AG04450 (cell line): ENCODE measurements at regions not wholly inside any gene's neighbourhood (a gene's known extent, or its start where the extent isn't known, plus 50 kb on each side); places are given as distances from the start of the nearest gene placed in this dataset.

ENCODE experiments used
- CTCF ChIA-PET: fragments of 300-600, 350-600 bp; formaldehyde crosslinking; extraction: SDS; loops from one replicate; lab custom pipeline; 2022; ENCODE audit warnings: antibody characterized with exemption, inconsistent platforms; lab: Charles Lee
- POLR2A ChIA-PET: fragments of 350-600 bp; formaldehyde crosslinking; extraction: SDS; loops from one replicate; lab custom pipeline; 2021; ENCODE audit warnings: antibody characterized with exemption, inconsistent platforms; lab: Yijun Ruan, JAX
- DNase-seq: peaks from one replicate; pipeline ENCODE4 v3.0.0-alpha.2; 2011; ENCODE audit warnings: low read depth, low spot score
- H3K27ac ChIP-seq: one replicate; pipeline ENCODE4 v1.5.1; 2012; ENCODE audit warnings: low read depth, low read length, control low read depth
- H3K27me3 ChIP-seq: one replicate; pipeline ENCODE4 v1.6.0; 2012; ENCODE audit warnings: low read length; ENCODE audit not compliant: control insufficient read depth, insufficient read depth
- H3K4me3 ChIP-seq: 2 replicates; pipeline ENCODE4 v1.5.1; 2011; ENCODE audit warnings: mild to moderate bottlenecking, low read depth, low read length, control low read depth
- H3K9me3 ChIP-seq: 2 replicates; pipeline ENCODE4 v1.5.1; 2012; ENCODE audit warnings: low read length; ENCODE audit not compliant: control insufficient read depth, insufficient read depth
- TF ChIP-seq, protein P1 (sequence below): IDR thresholded peaks from 2 replicates; pipeline ENCODE4 v1.5.1; 2011; ENCODE audit warnings: low read depth, low read length, control low read depth, inconsistent platforms

DNA sequence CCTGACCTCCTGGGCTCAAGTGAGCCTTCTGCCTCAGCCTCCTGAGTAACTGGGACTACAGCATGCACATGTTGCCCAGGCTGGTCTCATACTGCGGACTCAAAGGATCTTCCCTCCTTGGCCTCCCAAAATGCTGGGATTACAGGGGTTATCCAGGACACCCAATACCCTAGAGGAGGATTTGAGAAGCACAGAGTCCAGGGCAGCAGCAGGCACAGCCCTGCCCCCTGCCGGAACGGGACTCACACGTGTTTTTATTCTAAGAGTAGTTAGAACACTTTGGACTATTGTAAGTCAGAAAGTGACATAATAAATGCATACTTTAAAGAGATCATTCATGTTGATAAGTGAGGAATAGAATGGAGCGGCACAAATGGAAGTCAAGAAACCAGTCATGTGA is 80.2 kb downstream of the C6orf118 start:
- POLR2A ChIA-PET, result no interaction called here
- Histone ChIP-seq H3K27ac (no peak overlapping the region), H3K4me3 (no peak overlapping the region), H3K9me3 (peaks cover 52% of the 10 kb centered on the region), H3K27me3 (no peaks in the 10 kb centered on the region)
- CTCF ChIA-PET, result no interaction called here
- DNase-seq, result no peak
- TF ChIP-seq, protein P1, sequence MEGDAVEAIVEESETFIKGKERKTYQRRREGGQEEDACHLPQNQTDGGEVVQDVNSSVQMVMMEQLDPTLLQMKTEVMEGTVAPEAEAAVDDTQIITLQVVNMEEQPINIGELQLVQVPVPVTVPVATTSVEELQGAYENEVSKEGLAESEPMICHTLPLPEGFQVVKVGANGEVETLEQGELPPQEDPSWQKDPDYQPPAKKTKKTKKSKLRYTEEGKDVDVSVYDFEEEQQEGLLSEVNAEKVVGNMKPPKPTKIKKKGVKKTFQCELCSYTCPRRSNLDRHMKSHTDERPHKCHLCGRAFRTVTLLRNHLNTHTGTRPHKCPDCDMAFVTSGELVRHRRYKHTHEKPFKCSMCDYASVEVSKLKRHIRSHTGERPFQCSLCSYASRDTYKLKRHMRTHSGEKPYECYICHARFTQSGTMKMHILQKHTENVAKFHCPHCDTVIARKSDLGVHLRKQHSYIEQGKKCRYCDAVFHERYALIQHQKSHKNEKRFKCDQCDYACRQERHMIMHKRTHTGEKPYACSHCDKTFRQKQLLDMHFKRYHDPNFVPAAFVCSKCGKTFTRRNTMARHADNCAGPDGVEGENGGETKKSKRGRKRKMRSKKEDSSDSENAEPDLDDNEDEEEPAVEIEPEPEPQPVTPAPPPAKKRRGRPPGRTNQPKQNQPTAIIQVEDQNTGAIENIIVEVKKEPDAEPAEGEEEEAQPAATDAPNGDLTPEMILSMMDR, result no peak

DNA sequence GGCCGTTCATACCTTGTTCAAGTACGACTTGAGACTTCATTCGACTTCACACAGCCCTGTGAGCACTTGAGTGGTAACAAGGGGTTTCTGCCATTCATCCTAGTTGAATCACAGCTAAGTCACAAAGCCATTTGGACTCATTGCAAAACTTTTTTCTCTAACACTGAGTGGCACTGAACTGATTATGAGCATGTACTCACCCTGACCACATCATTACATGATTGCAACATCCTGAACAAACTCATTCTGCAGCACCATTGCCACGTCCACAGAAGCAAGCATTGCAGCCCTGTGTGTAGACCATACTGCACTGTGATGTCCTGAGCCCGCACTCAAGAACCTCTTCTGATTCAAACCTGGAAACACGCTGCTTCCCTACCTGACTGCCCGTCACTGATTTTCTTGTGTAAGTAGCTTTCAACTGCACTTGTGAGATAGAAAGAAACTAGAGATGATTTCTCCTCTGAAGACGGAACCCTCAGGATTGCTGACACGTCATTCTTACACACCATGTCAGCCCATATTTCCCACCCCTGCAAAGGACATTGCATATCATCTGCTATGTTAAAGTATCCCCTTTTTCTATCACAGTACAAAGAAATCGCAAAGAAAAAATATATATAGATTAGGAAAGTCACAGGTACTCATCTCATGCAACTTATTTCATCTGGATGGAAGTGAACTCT is 81.6 kb downstream of the C6orf118 start:
- TF ChIP-seq, protein P1, result no peak
- no peak overlapping the region for H3K4me3 ChIP-seq
- H3K27ac ChIP-seq, result no peak overlapping the region
- DNase-seq, result no peak
- peaks cover 47% of the 10 kb centered on the region for H3K9me3 ChIP-seq
- no peaks in the 10 kb centered on the region for H3K27me3 ChIP-seq
- CTCF ChIA-PET, result no interaction called here
- POLR2A ChIA-PET, result no interaction called here

DNA sequence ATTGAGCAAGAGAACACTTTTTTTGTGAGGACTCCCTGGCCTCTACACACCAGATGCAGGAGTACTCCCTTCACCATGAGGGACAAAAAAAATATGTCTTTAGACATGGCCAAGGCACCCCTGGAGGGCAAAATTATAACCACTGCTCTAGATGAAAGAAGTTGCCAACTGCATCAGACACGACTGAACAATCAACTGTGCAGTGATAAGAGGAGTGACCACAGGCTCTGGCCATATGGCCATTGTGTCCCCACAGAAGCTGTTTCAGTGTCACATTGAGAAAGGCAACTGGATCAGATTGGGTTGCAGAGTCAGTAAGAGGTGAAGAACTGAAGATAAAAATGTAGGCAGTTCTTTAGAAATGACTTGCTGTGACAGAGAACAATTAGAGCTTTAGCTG is 85.7 kb downstream of the C6orf118 start:
- Histone ChIP-seq H3K27me3 (no peaks in the 10 kb centered on the region), H3K9me3 (peaks cover 31% of the 10 kb centered on the region; the same call in 1 of the 2 replicates), H3K4me3 (no peak overlapping the region), H3K27ac (no peak overlapping the region)
- ChIA-PET CTCF (no interaction called here), POLR2A (no interaction called here)
- DNase-seq, result no peak
- TF ChIP-seq, protein P1, result no peak

DNA sequence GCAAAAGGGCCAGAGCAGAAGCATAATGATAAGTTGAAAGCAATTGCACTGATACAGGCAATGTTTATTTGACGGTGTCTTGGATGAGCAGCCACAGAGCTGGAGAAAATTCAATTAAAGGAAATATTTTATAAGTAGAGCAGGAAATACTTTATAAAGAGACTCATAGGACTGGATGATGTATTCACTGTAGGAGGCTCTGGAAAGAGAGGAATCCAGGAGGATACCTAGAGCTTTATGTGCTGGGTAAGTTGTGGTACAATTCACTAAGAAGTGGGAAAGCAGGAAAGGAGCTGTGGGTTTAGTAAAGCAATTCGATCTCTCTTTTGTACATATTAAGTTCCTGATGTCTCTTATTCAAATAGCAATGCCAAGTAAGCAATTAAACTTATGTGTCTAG is 86.3 kb downstream of the C6orf118 start:
- H3K27ac ChIP-seq, result no peak overlapping the region
- TF ChIP-seq, protein P1, result no peak
- ChIA-PET POLR2A (no interaction called here), CTCF (no interaction called here)
- H3K4me3 ChIP-seq, result no peak overlapping the region
- no peaks in the 10 kb centered on the region for H3K27me3 ChIP-seq
- peaks cover 31% of the 10 kb centered on the region; the same call in 1 of the 2 replicates for H3K9me3 ChIP-seq
- DNase-seq, result no peak

DNA sequence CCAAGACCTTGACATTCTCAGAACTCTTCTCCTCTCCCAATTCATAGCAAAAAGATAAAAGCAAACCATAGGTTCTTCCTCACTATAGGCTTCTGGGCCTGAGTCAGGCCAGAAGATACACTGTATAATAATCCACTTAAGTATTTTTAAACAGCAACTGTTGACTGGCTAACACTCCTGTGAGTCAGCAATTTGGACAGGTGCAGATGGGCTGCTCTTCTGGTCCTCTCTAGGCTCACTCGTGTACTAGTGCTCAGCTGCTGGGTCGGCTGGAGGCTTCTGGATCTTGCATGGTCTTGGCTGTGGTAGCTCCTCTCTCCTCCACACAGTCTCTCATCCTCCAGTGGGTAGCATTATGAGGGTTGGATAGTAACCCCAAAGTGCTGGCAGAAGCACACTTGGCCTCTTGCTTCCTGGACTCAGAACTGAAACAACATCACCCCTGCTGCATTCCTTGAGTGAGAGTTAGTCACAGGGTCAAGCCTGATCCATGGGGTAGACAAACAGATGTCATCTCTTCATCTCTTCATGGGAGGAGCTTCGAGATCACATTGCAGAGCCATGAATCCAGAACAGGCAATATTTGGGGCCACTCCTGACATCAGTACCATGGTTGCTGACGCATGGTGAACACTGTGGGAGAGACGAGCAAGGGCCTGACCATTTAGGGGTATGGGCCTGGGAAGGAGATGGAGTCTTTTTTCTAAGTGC is 86.9 kb downstream of the C6orf118 start:
- TF ChIP-seq, protein P1, result no peak
- DNase-seq, result no peak
- POLR2A ChIA-PET, result no interaction called here
- Histone ChIP-seq H3K27ac (no peak overlapping the region), H3K27me3 (no peaks in the 10 kb centered on the region), H3K4me3 (no peak overlapping the region), H3K9me3 (peaks cover 31% of the 10 kb centered on the region; the same call in 1 of the 2 replicates)
- CTCF ChIA-PET, result no interaction called here
